Naive thymus-derived CD4-positive, alpha-beta T cell (primary cell): ENCODE measurements at regions not wholly inside any gene's neighbourhood (a gene's known extent, or its start where the extent isn't known, plus 50 kb on each side); places are given as distances from the start of the nearest gene placed in this dataset.
"Not testable (repeated sequence)": the region's sequence is repeated elsewhere in the genome, so short reads cannot be mapped to it uniquely, and the experiment has no call there.

Source experiments
- ATAC-seq: fragments of 150-1000 bp; cut with Tn5 transposase; 2 replicates; pipeline ENCODE4 v1.10.0; 2021; ENCODE audit warnings: mild to moderate bottlenecking, moderate library complexity
- CTCF ChIA-PET: fragments of 350-600 bp; sonication (Branson Sonifier 250); formaldehyde crosslinking; loops from one replicate; lab custom pipeline; 2021; ENCODE audit warnings: antibody characterized with exemption; lab: Charles Lee
- POLR2A ChIA-PET: fragments of 350-600 bp; sonication (Branson Sonifier 250); formaldehyde crosslinking; loops from one replicate; lab custom pipeline; 2021; ENCODE audit warnings: antibody characterized with exemption, inconsistent platforms; lab: Charles Lee
- DNase-seq, 9 donors: peaks; one replicate each; pipeline versions ENCODE4 v3.0.0 to v3.0.0-alpha.2; 2020 to 2022; ENCODE audit warnings: mixed read lengths in 1 of 9
- H3K27ac ChIP-seq: one replicate; pipeline ENCODE4 v1.7.0; 2013; ENCODE audit warnings: mild to moderate bottlenecking, low read depth, low read length, moderate library complexity
- H3K27me3 ChIP-seq, 2 donors: one replicate each; pipeline ENCODE4 v1.7.0; 2013; ENCODE audit warnings: low read length in 2 of 2, mild to moderate bottlenecking in 2 of 2, moderate library complexity in 2 of 2; ENCODE audit not compliant: control insufficient read depth in 2 of 2, insufficient read depth in 2 of 2
- H3K36me3 ChIP-seq, 3 experiments: 1 replicate in 2 of 3; 2 replicates in 1 of 3; pipeline ENCODE4 v1.7.0; 2013; ENCODE audit warnings: low read length in 3 of 3, mild to moderate bottlenecking in 3 of 3, moderate library complexity in 1 of 3; ENCODE audit not compliant: insufficient read depth in 3 of 3, control insufficient read depth in 2 of 3
- H3K4me1 ChIP-seq, 2 donors: one replicate each; pipeline ENCODE4 v1.7.0; 2013; ENCODE audit warnings: low read length in 2 of 2, mild to moderate bottlenecking in 2 of 2, moderate library complexity in 1 of 2; ENCODE audit not compliant: control insufficient read depth in 2 of 2, insufficient read depth in 2 of 2
- H3K4me3 ChIP-seq: 2 replicates; pipeline ENCODE4 v1.7.0; 2013; ENCODE audit warnings: mild to moderate bottlenecking, low read length
- H3K9me3 ChIP-seq, 3 experiments: 1 replicate in 2 of 3; 2 replicates in 1 of 3; pipeline ENCODE4 v1.7.0; 2013; ENCODE audit warnings: low read length in 3 of 3; ENCODE audit not compliant: control insufficient read depth in 2 of 3
- H3K27ac Mint-ChIP-seq, 9 donors: one replicate each; pipeline ENCODE4 v1.8.0; 2020 to 2022; ENCODE audit warnings: mixed read lengths in 9 of 9, mild to moderate bottlenecking in 8 of 9, moderate library complexity in 5 of 9, inconsistent platforms in 2 of 9
- H3K27me3 Mint-ChIP-seq, 5 donors: one replicate each; pipeline ENCODE4 v1.8.0; 2021 to 2022; ENCODE audit warnings: mixed read lengths in 5 of 5, mild to moderate bottlenecking in 1 of 5
- H3K36me3 Mint-ChIP-seq, 5 donors: one replicate each; pipeline ENCODE4 v1.8.0; 2020 to 2022; ENCODE audit warnings: mixed read lengths in 5 of 5, mild to moderate bottlenecking in 3 of 5, inconsistent platforms in 1 of 5
- H3K4me1 Mint-ChIP-seq, 7 donors: one replicate each; pipeline ENCODE4 v1.8.0; 2020 to 2022; ENCODE audit warnings: mixed read lengths in 7 of 7, mild to moderate bottlenecking in 3 of 7, inconsistent platforms in 1 of 7
- H3K4me3 Mint-ChIP-seq, 10 donors: one replicate each; pipeline ENCODE4 v1.8.0; 2020 to 2022; ENCODE audit warnings: mild to moderate bottlenecking in 10 of 10, mixed read lengths in 10 of 10, moderate library complexity in 6 of 10, inconsistent platforms in 2 of 10
- H3K9me3 Mint-ChIP-seq, 11 donors: one replicate each; pipeline ENCODE4 v1.8.0; 2020 to 2022; ENCODE audit warnings: mixed read lengths in 11 of 11, mild to moderate bottlenecking in 4 of 11, inconsistent platforms in 1 of 11, moderate library complexity in 1 of 11
- intact Hi-C, 2 donors: fragments of 100-400 bp; cut with micrococcal nuclease; formaldehyde crosslinking; loops; one replicate each; pipeline ENCODE4 v1.15.1; 2023

DNA sequence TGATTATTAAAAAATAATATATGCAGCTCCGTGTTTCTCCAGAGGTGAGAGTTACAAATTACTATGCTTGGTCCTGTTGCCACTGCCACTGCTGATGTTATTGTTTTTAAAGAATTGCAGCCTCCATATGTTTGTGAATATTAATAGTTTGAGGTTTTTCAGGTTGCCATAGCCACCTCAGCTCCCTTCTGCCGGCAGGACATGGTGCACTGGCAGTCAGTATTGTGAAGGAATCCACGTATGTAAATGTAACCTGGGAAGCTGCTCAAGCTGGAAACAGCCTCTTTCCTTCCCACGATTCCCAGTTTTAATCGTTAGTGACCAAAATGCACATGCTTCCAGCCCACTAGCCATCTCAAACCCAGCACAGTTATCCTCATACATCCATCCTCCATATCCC, 184.4 kb upstream of the CCNG1 start:
- Histone ChIP-seq H3K36me3 (no peaks in the 10 kb centered on the region), H3K27ac (no peak overlapping the region), H3K9me3 (no peaks in the 10 kb centered on the region), H3K4me3 (no peak overlapping the region), H3K27me3 (no peaks in the 10 kb centered on the region), H3K4me1 (no peaks in the 10 kb centered on the region)
- Mint-ChIP-seq H3K9me3 (no peaks in the 10 kb centered on the region), H3K27ac (no peak overlapping the region), H3K4me1 (no peaks in the 10 kb centered on the region), H3K4me3 (no peak overlapping the region), H3K36me3 (no peaks in the 10 kb centered on the region), H3K27me3 (peaks cover 0 to 11% (median 0%) of the 10 kb centered on the region in 5 donors)
- ChIA-PET CTCF (no interaction called here), POLR2A (no interaction called here)
- intact Hi-C loops, result no loop called here
- ATAC-seq (no peak), DNase-seq (no peak)

DNA sequence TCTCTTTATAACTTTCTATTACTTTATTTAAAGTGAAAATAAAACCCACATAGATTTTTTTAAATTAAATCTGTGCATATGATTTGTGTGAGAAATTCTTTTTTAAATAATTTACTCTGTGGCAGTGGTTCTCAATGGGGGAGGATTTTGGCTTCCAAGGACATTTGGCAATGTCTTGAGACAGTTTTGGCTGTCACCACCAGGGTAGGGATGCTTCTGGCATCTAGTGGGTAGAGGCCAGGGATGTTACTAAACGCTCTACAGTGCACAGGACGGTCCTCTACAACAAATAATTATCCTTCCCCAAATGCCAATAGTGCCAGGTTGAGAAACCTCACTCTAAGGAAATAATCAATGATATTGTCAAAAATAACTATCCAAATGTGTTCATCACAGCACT, 177.9 kb upstream of the CCNG1 start:
- H3K4me3 ChIP-seq, result no peak overlapping the region
- H3K4me1 Mint-ChIP-seq, result no peaks in the 10 kb centered on the region
- DNase-seq (no peak), ATAC-seq (no peak)
- H3K4me3 Mint-ChIP-seq, result no peak overlapping the region
- no peak overlapping the region for H3K27ac ChIP-seq
- no peaks in the 10 kb centered on the region for H3K9me3 ChIP-seq
- H3K27me3 Mint-ChIP-seq, result peaks cover 0 to 3% (median 0%) of the 10 kb centered on the region in 5 donors
- ChIA-PET POLR2A (no interaction called here), CTCF (no interaction called here)
- H3K36me3 Mint-ChIP-seq, result no peaks in the 10 kb centered on the region
- peaks cover 0 to 18% (median 4%) of the 10 kb centered on the region in 11 donors for H3K9me3 Mint-ChIP-seq
- H3K27me3 ChIP-seq, result no peaks in the 10 kb centered on the region
- no peak overlapping the region for H3K27ac Mint-ChIP-seq
- H3K4me1 ChIP-seq, result no peaks in the 10 kb centered on the region
- H3K36me3 ChIP-seq, result no peaks in the 10 kb centered on the region
- intact Hi-C loops, result no loop called here

DNA sequence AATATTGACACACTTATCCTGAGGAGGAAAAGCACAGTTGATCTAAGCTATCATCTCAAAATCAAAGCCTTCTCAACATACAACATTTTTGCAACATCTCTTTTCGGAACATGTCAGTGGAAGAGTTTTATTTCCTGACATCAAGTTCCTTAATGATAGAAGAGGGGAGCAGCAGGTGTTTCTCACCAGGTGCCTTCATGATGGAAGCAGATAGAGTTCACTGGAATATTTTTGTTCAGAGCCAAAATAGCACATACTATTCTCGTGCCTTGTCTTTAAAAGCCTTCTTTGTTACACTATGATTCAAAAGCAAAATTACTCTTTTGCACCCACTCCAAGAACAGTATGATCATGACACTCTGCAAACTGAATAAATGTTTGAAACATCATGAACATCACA, 176.9 kb upstream of the CCNG1 start:
- H3K27ac ChIP-seq, result no peak overlapping the region
- H3K4me3 Mint-ChIP-seq, result no peak overlapping the region
- ATAC-seq, result no peak
- POLR2A ChIA-PET, result no interaction called here
- H3K27ac Mint-ChIP-seq, result no peak overlapping the region
- H3K4me1 Mint-ChIP-seq, result no peaks in the 10 kb centered on the region
- H3K27me3 ChIP-seq, result no peaks in the 10 kb centered on the region
- H3K9me3 Mint-ChIP-seq, result peaks cover 0 to 18% (median 4%) of the 10 kb centered on the region in 11 donors
- H3K4me1 ChIP-seq, result no peaks in the 10 kb centered on the region
- H3K4me3 ChIP-seq, result no peak overlapping the region
- no peaks in the 10 kb centered on the region for H3K9me3 ChIP-seq
- peaks cover 0 to 2% (median under 1%) of the 10 kb centered on the region in 5 donors for H3K27me3 Mint-ChIP-seq
- CTCF ChIA-PET, result no interaction called here
- no peaks in the 10 kb centered on the region for H3K36me3 Mint-ChIP-seq
- intact Hi-C loops, result no loop called here
- H3K36me3 ChIP-seq, result no peaks in the 10 kb centered on the region
- DNase-seq, result no peak

DNA sequence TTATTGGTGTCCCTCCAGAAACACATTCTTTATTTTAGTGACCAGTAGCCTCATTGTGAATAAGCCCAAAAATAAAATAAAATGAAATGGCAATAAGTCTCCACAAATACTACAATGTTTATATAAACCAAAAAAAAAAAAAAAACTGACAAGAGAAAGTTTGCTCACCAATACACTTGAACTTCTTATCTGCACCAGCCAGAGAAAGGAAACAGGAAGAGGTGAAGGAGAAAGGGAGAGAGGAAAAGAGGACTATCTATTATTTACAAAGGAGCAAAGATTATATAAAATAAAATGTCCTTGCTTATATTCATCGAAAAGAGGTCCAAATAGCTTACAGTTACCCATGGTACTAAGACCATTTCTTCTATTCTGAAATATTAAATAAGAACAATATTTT, 176.4 kb upstream of the CCNG1 start:
- Mint-ChIP-seq H3K4me3 (no peak overlapping the region), H3K27me3 (peaks cover 0 to 6% (median 4%) of the 10 kb centered on the region in 5 donors), H3K4me1 (no peaks in the 10 kb centered on the region), H3K9me3 (peaks cover 0 to 18% (median 4%) of the 10 kb centered on the region in 11 donors), H3K27ac (no peak overlapping the region), H3K36me3 (no peaks in the 10 kb centered on the region)
- Histone ChIP-seq H3K27ac (no peak overlapping the region), H3K36me3 (no peaks in the 10 kb centered on the region), H3K9me3 (no peaks in the 10 kb centered on the region), H3K4me1 (no peaks in the 10 kb centered on the region), H3K27me3 (no peaks in the 10 kb centered on the region), H3K4me3 (no peak overlapping the region)
- intact Hi-C loops, result no loop called here
- ATAC-seq, result no peak
- no peak for DNase-seq
- POLR2A ChIA-PET, result no interaction called here
- CTCF ChIA-PET, result no interaction called here

DNA sequence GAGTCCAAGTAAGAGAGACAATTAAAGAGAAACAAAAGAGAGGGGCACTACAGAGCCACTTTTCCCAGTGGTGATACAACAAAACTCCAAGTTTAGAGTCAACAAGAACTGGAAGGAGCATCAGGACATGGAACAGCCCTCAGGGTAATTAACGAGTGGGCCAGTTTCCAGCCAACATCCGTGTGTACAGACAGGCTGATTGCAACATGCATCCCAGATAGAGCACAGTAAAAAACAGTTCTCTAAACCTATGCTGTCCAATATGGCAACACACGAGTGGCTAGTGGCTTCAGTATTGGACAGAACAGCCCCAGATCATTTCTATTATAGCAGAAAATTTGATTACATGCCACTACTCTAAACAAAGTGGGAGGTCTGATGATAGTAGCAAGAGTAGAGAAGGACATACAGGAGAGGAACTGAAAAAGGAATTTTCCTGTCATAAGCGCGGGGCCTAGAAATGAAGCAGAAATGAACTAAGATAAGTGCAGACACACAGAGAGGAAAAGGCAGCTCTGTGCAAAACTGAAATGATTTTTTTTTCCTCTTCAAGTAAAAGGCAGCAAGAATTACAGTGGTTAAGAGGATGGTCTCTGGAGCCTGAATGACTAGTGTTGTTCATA, 175.6 kb upstream of the CCNG1 start:
- Histone ChIP-seq H3K27ac (no peak overlapping the region), H3K27me3 (no peaks in the 10 kb centered on the region), H3K36me3 (no peaks in the 10 kb centered on the region), H3K4me1 (no peaks in the 10 kb centered on the region), H3K9me3 (no peaks in the 10 kb centered on the region), H3K4me3 (no peak overlapping the region)
- H3K27me3 Mint-ChIP-seq, result peaks cover 0 to 6% (median 4%) of the 10 kb centered on the region in 5 donors
- no peak overlapping the region for H3K27ac Mint-ChIP-seq
- DNase-seq (no peak), ATAC-seq (no peak)
- H3K9me3 Mint-ChIP-seq, result peaks cover 0 to 18% (median 4%) of the 10 kb centered on the region in 11 donors
- ChIA-PET POLR2A (no interaction called here), CTCF (no interaction called here)
- H3K36me3 Mint-ChIP-seq, result no peaks in the 10 kb centered on the region
- no peak overlapping the region for H3K4me3 Mint-ChIP-seq
- H3K4me1 Mint-ChIP-seq, result no peaks in the 10 kb centered on the region
- intact Hi-C loops, result no loop called here

DNA sequence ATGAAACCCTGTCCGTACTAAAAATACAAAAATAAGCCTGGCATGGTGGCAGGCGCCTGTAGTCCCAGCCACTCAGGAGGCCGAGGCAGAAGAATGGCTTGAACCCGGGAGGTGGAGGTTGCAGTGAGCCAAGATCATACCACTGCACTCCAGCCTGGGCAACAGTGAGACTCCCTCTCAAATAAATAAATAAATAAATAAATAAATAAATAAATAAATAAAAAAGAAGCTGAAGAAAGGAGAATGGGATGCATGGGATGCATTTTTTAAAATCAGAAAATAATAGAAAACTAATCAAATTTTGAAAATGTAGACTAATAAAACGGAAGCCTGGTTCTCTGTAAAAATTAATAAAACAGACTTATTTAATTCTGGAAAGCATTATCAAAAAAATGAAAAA, 171.1 kb upstream of the CCNG1 start:
- H3K4me3 Mint-ChIP-seq, DNase-seq, H3K36me3 ChIP-seq, H3K36me3 Mint-ChIP-seq, H3K9me3 ChIP-seq, H3K27ac Mint-ChIP-seq, CTCF ChIA-PET, ATAC-seq, H3K4me1 ChIP-seq, H3K27me3 ChIP-seq, H3K4me1 Mint-ChIP-seq, H3K4me3 ChIP-seq, H3K27me3 Mint-ChIP-seq, H3K27ac ChIP-seq, POLR2A ChIA-PET: not testable (repeated sequence)
- peaks cover 0 to 16% (median 4%) of the 10 kb centered on the region in 11 donors for H3K9me3 Mint-ChIP-seq
- intact Hi-C loops, result loop anchor here in 1 of 2 donors (5.0 kb wide), 1 partner anchor 601 kb away; no protein-coding TSS in a partner anchor

DNA sequence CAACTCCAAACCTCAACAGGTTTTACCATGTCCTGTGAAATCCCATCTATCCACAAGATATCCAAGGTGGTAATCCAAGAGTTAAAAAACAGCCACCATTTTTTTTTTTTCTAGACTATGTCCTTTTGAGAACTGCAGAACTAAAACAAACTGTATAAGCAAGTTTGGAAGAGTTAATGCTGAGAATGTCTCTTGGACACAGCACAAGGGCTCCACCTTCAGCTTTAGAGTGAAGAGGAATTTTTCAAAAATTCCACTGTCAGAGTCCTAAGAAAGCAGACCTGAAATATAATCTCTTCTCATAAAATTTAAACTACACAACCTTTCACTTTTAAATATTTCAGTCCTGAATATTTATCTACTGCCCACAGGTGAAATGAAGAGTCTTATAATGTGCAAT, 167.8 kb upstream of the CCNG1 start:
- no peak overlapping the region for H3K27ac Mint-ChIP-seq
- H3K4me1 Mint-ChIP-seq, result no peaks in the 10 kb centered on the region
- Histone ChIP-seq H3K27me3 (no peaks in the 10 kb centered on the region), H3K4me3 (no peak overlapping the region), H3K9me3 (no peaks in the 10 kb centered on the region), H3K4me1 (no peaks in the 10 kb centered on the region), H3K36me3 (no peaks in the 10 kb centered on the region), H3K27ac (no peak overlapping the region)
- no peaks in the 10 kb centered on the region for H3K36me3 Mint-ChIP-seq
- CTCF ChIA-PET, result no interaction called here
- POLR2A ChIA-PET, result no interaction called here
- no peak for ATAC-seq
- intact Hi-C loops, result loop anchor here in 1 of 2 donors (5.0 kb wide), 1 partner anchor 598 kb away; no protein-coding TSS in a partner anchor
- peaks cover 0 to 4% (median 0%) of the 10 kb centered on the region in 11 donors for H3K9me3 Mint-ChIP-seq
- DNase-seq, result no peak
- no peak overlapping the region for H3K4me3 Mint-ChIP-seq
- H3K27me3 Mint-ChIP-seq, result peaks cover 0 to 6% (median 4%) of the 10 kb centered on the region in 5 donors
